GM23338 (cell line): ENCODE measurements at regions not wholly inside any gene's neighbourhood (a gene's known extent, or its start where the extent isn't known, plus 50 kb on each side); places are given as distances from the start of the nearest gene placed in this dataset.

Experiments used
- CTCF ChIP-seq, 2 experiments: fragments of 200-600 bp in 1 of 2; sonication (generic) in 1 of 2; conservative IDR thresholded peaks; 2 replicates each; pipeline versions ENCODE4 v1.5.1 to v1.6.1; 2016 to 2017; ENCODE audit warnings: antibody characterized with exemption in 2 of 2, low read depth in 2 of 2, mild to moderate bottlenecking in 2 of 2, moderate library complexity in 1 of 2
- EZH2 ChIP-seq: fragments of 200-600 bp; sonication (generic); IDR thresholded peaks from one replicate; pipeline ENCODE4 v1.8.0; 2017; ENCODE audit warnings: antibody characterized with exemption, mild to moderate bottlenecking, low read depth; ENCODE audit not compliant: unreplicated experiment
- EZH2phosphoT487 ChIP-seq: fragments of 200-600 bp; sonication (generic); IDR thresholded peaks from one replicate; pipeline ENCODE4 v1.8.1; 2018; ENCODE audit warnings: antibody characterized with exemption; ENCODE audit not compliant: unreplicated experiment
- REST ChIP-seq: IDR thresholded peaks from one replicate; pipeline ENCODE4 v1.6.1; 2018; ENCODE audit warnings: antibody characterized with exemption; ENCODE audit not compliant: unreplicated experiment
- STAT1 ChIP-seq: IDR thresholded peaks from one replicate; pipeline ENCODE4 v1.6.1; 2016; ENCODE audit warnings: antibody characterized with exemption; ENCODE audit not compliant: unreplicated experiment

GRCh38 chr3:2029559-2029958 lies 69.1 kb upstream of the CNTN4 start:
- TF ChIP-seq CTCF (conservative IDR thresholded peaks at IDR 0.05; ENCODE audit: low read depth in 2 of 2) (no peak), EZH2phosphoT487 (no peak), EZH2 (no peak), STAT1 (no peak), REST (no peak)
